Cardiac muscle cell (in vitro differentiated cells and primary cell): ENCODE measurements at regions not wholly inside any gene's neighbourhood (a gene's known extent, or its start where the extent isn't known, plus 50 kb on each side); places are given as distances from the start of the nearest gene placed in this dataset.

Experiments used
- DNase-seq, 2 donors: peaks; one replicate each; pipeline versions ENCODE4 v3.0.0 to v3.0.0-alpha.2; 2010 to 2017; ENCODE audit warnings: low read depth in 1 of 2, low spot score in 1 of 2
- H3K27ac ChIP-seq: fragments of 200-600 bp; sonication (generic); 2 replicates; pipeline ENCODE4 v1.5.1; 2016
- H3K27me3 ChIP-seq: fragments of 200-600 bp; sonication (generic); 2 replicates; pipeline ENCODE4 v1.6.0; 2016; ENCODE audit warnings: control low read depth
- H3K36me3 ChIP-seq: fragments of 200-600 bp; sonication (generic); 2 replicates; pipeline ENCODE4 v1.5.1; 2016; ENCODE audit warnings: control low read depth
- H3K4me1 ChIP-seq: fragments of 200-600 bp; sonication (generic); 2 replicates; pipeline ENCODE4 v1.8.1; 2017; ENCODE audit warnings: low read depth, mild to moderate bottlenecking, mixed run types
- H3K4me3 ChIP-seq: fragments of 200-600 bp; sonication (generic); 2 replicates; pipeline ENCODE4 v1.5.1; 2016; ENCODE audit warnings: mild to moderate bottlenecking
- H3K9me3 ChIP-seq: fragments of 200-600 bp; sonication (generic); 2 replicates; pipeline ENCODE4 v1.5.1; 2017; ENCODE audit warnings: low read depth, mild to moderate bottlenecking, control low read depth
- TF ChIP-seq, protein P1 (sequence below): IDR thresholded peaks from 2 replicates; pipeline ENCODE4 v1.5.1; 2012; ENCODE audit warnings: low read depth, mild to moderate bottlenecking, low read length

GRCh38 chr2:166381-166780, 97.5 kb downstream of the SH3YL1 start:
- TF ChIP-seq, protein P1, sequence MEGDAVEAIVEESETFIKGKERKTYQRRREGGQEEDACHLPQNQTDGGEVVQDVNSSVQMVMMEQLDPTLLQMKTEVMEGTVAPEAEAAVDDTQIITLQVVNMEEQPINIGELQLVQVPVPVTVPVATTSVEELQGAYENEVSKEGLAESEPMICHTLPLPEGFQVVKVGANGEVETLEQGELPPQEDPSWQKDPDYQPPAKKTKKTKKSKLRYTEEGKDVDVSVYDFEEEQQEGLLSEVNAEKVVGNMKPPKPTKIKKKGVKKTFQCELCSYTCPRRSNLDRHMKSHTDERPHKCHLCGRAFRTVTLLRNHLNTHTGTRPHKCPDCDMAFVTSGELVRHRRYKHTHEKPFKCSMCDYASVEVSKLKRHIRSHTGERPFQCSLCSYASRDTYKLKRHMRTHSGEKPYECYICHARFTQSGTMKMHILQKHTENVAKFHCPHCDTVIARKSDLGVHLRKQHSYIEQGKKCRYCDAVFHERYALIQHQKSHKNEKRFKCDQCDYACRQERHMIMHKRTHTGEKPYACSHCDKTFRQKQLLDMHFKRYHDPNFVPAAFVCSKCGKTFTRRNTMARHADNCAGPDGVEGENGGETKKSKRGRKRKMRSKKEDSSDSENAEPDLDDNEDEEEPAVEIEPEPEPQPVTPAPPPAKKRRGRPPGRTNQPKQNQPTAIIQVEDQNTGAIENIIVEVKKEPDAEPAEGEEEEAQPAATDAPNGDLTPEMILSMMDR = no peak
- no peak overlapping the region for H3K4me3 ChIP-seq
- DNase-seq = peak in 1 of 2 donors; percentile 63
- H3K36me3 ChIP-seq = no peaks in the 10 kb centered on the region
- no peaks in the 10 kb centered on the region for H3K4me1 ChIP-seq
- no peaks in the 10 kb centered on the region for H3K9me3 ChIP-seq
- H3K27ac ChIP-seq = no peak overlapping the region
- no peaks in the 10 kb centered on the region for H3K27me3 ChIP-seq

GRCh38 chr2:165530-165929, 98.3 kb downstream of the SH3YL1 start:
- DNase-seq = no peak
- TF ChIP-seq, protein P1 = no peak
- no peak overlapping the region for H3K27ac ChIP-seq
- no peaks in the 10 kb centered on the region for H3K4me1 ChIP-seq
- H3K4me3 ChIP-seq = no peak overlapping the region
- H3K9me3 ChIP-seq = no peaks in the 10 kb centered on the region
- H3K27me3 ChIP-seq = no peaks in the 10 kb centered on the region
- no peaks in the 10 kb centered on the region for H3K36me3 ChIP-seq

DNA sequence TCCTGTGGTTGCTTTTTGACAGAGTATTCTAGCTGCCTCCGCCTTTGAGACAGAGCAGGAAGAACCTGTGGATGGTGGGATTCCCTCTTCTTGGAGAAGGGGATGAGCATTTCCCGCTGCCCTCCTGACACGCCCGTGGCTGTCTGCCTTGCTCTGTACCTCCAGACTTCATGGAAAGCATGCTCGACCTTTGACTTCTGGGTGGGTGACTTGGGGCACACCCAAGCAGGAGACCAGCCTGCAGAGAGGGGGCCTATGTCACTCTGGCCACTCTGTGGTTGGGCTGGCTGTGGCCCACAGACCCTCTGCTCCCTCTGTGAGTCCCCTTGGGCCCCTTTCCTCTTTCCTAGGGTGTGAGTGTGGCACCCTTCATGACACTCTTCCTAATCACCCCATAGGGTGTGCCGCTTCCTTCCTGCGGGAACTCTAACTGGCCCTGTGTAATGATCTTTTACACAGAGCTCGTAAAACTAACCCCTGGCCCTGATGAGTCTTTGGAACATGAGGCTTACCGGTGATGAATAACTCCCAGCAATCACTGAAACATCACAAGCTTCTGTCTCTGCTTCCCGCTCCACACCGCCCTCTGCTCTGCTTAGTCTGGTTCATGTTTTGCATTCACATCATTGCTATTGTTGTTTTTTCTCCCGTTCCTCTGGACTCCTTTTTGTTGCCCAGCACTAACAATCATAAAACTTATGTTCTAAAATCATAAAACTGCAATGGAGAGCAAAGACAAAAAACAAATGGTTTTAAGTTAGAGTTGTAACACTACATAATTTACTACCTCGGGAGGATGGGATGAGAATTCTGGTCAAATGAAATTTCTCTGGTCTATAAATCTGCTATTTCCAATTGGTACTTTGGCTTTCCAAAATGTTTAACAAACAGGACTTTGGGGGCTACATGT, 101.1 kb downstream of the SH3YL1 start:
- Histone ChIP-seq H3K4me3 (no peak overlapping the region), H3K27me3 (no peaks in the 10 kb centered on the region), H3K9me3 (no peaks in the 10 kb centered on the region), H3K27ac (no peak overlapping the region), H3K4me1 (no peaks in the 10 kb centered on the region), H3K36me3 (no peaks in the 10 kb centered on the region)
- no peak for DNase-seq
- TF ChIP-seq, protein P1 = no peak

DNA sequence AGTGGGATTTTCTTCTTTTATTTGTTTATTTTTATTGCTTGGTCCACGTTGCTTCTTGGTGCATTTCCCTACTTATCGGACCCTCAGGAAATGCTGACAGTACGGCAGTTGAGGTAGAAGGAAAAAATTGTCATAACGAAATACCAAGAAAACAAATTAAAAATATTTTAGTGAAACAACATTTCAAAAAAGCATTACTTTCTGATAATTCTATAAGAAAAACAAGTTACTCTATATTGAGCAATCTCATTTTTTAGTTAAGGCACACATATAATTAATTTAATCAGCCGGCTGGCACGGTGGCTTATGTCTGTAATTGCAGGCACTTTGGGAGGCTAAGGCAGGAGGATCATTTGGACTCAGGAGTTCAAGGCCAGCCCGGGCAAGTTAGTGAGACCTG, 102.1 kb downstream of the SH3YL1 start:
- Histone ChIP-seq H3K4me1 (no peaks in the 10 kb centered on the region), H3K36me3 (no peaks in the 10 kb centered on the region), H3K4me3 (no peak overlapping the region), H3K9me3 (no peaks in the 10 kb centered on the region), H3K27me3 (no peaks in the 10 kb centered on the region), H3K27ac (no peak overlapping the region)
- no peak for DNase-seq
- TF ChIP-seq, protein P1 = no peak

GRCh38 chr2:151553-152334, 105.4 kb upstream of the FAM110C start:
- no peaks in the 10 kb centered on the region for H3K4me1 ChIP-seq
- no peak overlapping the region for H3K27ac ChIP-seq
- H3K27me3 ChIP-seq = no peaks in the 10 kb centered on the region
- no peak for DNase-seq
- H3K4me3 ChIP-seq = no peak overlapping the region
- TF ChIP-seq, protein P1 = no peak
- H3K9me3 ChIP-seq = no peaks in the 10 kb centered on the region
- no peaks in the 10 kb centered on the region for H3K36me3 ChIP-seq
